ENCODE measurements at regions not wholly inside any gene's neighbourhood (a gene's known extent, or its start where the extent isn't known, plus 50 kb on each side); places are given as distances from the start of the nearest gene placed in this dataset.
A peak's percentile ranks its signal among the peaks of the same experiment; 100 is the strongest.

- no peak for DNase-seq
Measured at GRCh38 chr13:50104493-50104892, 89.2 kb downstream of the KCNRG start.

- DNase-seq, result no peak
Measured at GRCh38 chr13:50106559-50106958, 91.3 kb downstream of the KCNRG start.

- DNase-seq, result no peak
Measured at GRCh38 chr13:50107205-50107604, 92.0 kb downstream of the KCNRG start.

- no peak for DNase-seq
Measured at GRCh38 chr13:50114961-50115360, 99.7 kb downstream of the KCNRG start.

- DNase-seq, result no peak
Measured at GRCh38 chr13:50115695-50116094, 100.5 kb downstream of the KCNRG start.

GRCh38 chr13:50116430-50116973, 101.3 kb downstream of the KCNRG start:
- no peak for DNase-seq

- no peak for DNase-seq
Measured at GRCh38 chr13:50119591-50119990, 104.3 kb downstream of the KCNRG start.

- peak; percentile 35 for DNase-seq
Measured at GRCh38 chr13:50122455-50122854, 107.2 kb downstream of the KCNRG start.

- DNase-seq, result no peak
Measured at GRCh38 chr13:50123002-50123401, 107.8 kb downstream of the KCNRG start.

GRCh38 chr13:50123515-50123861, 108.2 kb downstream of the KCNRG start:
- no peak for DNase-seq

GRCh38 chr13:50123862-50124535, 108.8 kb downstream of the KCNRG start:
- DNase-seq, result peak; percentile 84

GRCh38 chr13:50124536-50125303, 109.5 kb downstream of the KCNRG start:
- DNase-seq, result peak; percentile 97

GRCh38 chr13:50125304-50125553, 110.0 kb downstream of the KCNRG start:
- no peak for DNase-seq

- DNase-seq, result peak; percentile 95
Measured at GRCh38 chr13:50125554-50126262, 110.5 kb downstream of the KCNRG start.

GRCh38 chr13:50126263-50126992, 111.2 kb downstream of the KCNRG start:
- peak; percentile 63 for DNase-seq

GRCh38 chr13:50126993-50127725, 111.9 kb downstream of the KCNRG start:
- peak; percentile 69 for DNase-seq

GRCh38 chr13:50127726-50128291, 112.6 kb downstream of the KCNRG start:
- DNase-seq, result peak; percentile 12

- DNase-seq, result peak; percentile 48
Measured at GRCh38 chr13:50128428-50128931, 113.2 kb downstream of the KCNRG start.

GRCh38 chr13:50129081-50129705, 113.9 kb downstream of the KCNRG start:
- peak; percentile 42 for DNase-seq

- DNase-seq, result no peak
Measured at GRCh38 chr13:50129706-50130122, 114.5 kb downstream of the KCNRG start.
